Suprapubic skin (tissue), 4 donors: ENCODE measurements at regions not wholly inside any gene's neighbourhood (a gene's known extent, or its start where the extent isn't known, plus 50 kb on each side); places are given as distances from the start of the nearest gene placed in this dataset.

Experiments
- CTCF ChIP-seq, 2 donors: fragments of 200-600 bp in 1 of 2; fragments of 450-650 bp in 1 of 2; sonication (generic) in 1 of 2; IDR thresholded peaks; one replicate each; pipeline ENCODE4 v1.5.1; 2016 to 2019; ENCODE audit warnings: antibody characterized with exemption in 2 of 2, mild to moderate bottlenecking in 1 of 2, moderate library complexity in 1 of 2
- POLR2A ChIP-seq, 2 donors: fragments of 450-650 bp; IDR thresholded peaks; one replicate each; pipeline ENCODE4 v1.6.1; 2017; ENCODE audit warnings: antibody characterized with exemption in 2 of 2, mild to moderate bottlenecking in 2 of 2, moderate library complexity in 2 of 2
- POLR2AphosphoS5 ChIP-seq, 3 donors: sonication (generic); formaldehyde crosslinking; IDR thresholded peaks; one replicate each; pipeline ENCODE4 v1.6.1; 2017; ENCODE audit warnings: antibody characterized with exemption in 3 of 3

GRCh38 chr2:188664951-188665595 is 309.1 kb upstream of the COL3A1 start:
- no peak for TF ChIP-seq CTCF (IDR thresholded peaks at IDR 0.05)
- TF ChIP-seq POLR2A (IDR thresholded peaks at IDR 0.05): no peak
- TF ChIP-seq POLR2AphosphoS5 (IDR thresholded peaks at IDR 0.05): no peak
